HG03280 (cell line): ENCODE measurements at regions not wholly inside any gene's neighbourhood (a gene's known extent, or its start where the extent isn't known, plus 50 kb on each side); places are given as distances from the start of the nearest gene placed in this dataset.
"Not testable (repeated sequence)": the region's sequence is repeated elsewhere in the genome, so short reads cannot be mapped to it uniquely, and the experiment has no call there.

Source experiments
- ATAC-seq: cut with Tn5 transposase; IDR thresholded peaks from one replicate; pipeline ENCODE4 v1.9.1; 2021; ENCODE audit warnings: mild to moderate bottlenecking, moderate library complexity; ENCODE audit not compliant: unreplicated experiment

DNA sequence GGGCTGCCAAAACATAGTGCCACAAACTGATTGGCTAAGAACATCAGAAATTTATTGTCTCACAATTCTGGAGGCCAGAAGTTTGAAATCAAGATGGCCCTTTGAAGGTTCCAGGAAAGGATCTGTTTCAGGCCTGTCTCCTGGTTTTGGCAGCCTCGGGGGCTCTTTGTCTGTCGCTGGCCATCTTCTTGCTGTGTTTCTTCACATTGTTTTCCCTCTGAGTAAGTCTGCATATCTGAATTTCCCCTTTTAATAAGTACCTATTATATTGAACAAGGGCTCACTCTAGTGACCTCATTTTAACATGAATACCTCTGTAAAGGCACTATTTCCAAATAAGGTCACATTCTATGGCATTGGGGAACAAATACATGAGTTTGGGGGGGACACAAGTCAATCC lies 467.1 kb upstream of the MGAT4C start:
- no peak for ATAC-seq

- no peak for ATAC-seq
Measured at GRCh38 chr12:86721713-86722397, 465.7 kb upstream of the MGAT4C start.

DNA sequence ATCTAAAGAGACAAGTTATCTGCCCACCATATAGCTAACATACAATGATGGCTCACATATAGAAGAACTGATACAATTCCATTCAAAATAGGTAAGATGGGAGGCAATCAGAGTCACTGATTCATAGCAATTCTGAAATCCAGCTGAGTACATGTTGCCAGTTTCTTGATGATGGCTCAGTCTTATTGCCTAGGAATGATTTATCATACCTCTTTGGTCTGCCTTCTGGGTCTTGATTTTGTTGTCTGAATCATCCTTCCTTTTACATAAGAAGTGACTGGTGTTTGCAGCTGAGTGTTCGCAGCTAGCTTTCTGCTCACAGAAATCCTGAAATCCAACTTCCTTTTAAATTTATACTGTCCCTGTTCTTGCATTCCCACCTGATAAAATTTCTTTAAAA lies 463.2 kb upstream of the MGAT4C start:
- ATAC-seq, result no peak

GRCh38 chr12:86713121-86713520 lies 456.9 kb upstream of the MGAT4C start:
- no peak for ATAC-seq

DNA sequence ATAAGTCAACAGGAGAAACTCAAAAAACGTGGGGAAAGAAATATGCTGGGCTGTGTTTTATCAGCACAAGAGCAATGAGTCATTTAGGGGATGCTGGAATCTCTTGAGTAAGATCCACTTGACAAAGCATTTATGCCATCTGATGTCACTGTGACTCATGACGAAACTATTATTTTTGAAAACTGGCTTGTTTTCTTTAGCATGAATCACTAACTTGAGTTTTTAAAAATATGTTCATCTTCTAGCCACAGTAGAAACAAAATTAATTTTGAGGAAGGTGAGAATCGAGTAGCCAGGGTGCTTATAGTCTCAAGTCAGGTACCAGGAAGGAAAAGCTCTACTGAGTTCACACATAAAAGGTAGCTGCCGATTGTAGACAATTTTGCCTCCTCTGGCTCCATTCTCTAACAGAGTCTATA lies 456.2 kb upstream of the MGAT4C start:
- ATAC-seq, result no peak

DNA sequence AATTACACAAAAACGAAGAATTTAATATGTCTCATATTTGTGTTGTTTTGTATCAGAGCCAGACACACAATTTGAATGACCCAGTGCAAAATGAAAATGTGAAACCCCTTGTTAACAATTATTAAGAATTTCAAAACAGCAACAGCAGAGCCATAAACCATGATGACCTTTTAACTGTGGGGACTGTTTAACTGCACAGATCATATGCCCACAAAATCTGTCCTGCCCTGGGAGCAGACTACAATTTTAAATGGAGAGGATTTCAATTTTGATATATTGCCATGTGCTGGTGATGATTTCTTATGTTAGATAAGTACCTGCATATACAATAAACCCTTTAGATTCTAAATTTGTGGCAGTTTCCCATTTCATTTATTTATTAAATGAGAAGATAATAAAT lies 455.5 kb upstream of the MGAT4C start:
- ATAC-seq, result no peak

- ATAC-seq, result no peak
Measured at GRCh38 chr12:86710109-86710508, 453.9 kb upstream of the MGAT4C start.

GRCh38 chr12:86709017-86709416 lies 452.8 kb upstream of the MGAT4C start:
- not testable (repeated sequence) for ATAC-seq

GRCh38 chr12:86698641-86698980 lies 442.4 kb upstream of the MGAT4C start:
- ATAC-seq, result no peak

DNA sequence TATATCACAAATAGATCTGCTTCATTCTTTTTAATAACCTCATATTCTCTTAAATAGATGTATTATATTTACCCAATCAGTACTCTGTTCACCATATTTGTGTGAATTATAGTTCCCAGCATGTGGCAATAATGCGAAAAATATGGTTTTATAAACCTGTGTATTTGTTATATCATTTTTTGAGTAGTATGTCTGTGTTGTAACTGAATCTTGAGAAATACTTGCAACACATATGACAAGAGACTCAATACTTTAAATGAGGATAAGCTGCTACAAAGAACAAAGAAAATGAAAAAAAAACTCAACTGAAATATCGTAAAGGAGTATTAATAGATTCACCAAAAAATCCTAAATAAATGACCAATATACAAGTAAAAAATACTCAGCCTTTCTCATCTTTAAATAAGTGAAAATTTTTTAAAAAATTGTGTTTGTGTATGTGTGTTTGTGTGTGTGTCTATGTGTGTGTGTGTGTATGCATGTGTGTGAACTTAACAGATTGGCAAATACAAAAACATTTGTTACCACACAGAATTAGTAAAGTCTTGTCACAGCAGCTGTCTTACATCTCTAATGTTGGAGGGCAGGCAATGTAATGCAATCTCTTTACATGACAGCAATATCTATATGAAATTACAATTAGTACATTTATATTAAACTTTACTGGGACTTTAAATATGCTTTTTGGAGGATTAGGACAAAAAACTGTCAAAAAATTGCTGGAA lies 441.9 kb upstream of the MGAT4C start:
- ATAC-seq, result no peak

DNA sequence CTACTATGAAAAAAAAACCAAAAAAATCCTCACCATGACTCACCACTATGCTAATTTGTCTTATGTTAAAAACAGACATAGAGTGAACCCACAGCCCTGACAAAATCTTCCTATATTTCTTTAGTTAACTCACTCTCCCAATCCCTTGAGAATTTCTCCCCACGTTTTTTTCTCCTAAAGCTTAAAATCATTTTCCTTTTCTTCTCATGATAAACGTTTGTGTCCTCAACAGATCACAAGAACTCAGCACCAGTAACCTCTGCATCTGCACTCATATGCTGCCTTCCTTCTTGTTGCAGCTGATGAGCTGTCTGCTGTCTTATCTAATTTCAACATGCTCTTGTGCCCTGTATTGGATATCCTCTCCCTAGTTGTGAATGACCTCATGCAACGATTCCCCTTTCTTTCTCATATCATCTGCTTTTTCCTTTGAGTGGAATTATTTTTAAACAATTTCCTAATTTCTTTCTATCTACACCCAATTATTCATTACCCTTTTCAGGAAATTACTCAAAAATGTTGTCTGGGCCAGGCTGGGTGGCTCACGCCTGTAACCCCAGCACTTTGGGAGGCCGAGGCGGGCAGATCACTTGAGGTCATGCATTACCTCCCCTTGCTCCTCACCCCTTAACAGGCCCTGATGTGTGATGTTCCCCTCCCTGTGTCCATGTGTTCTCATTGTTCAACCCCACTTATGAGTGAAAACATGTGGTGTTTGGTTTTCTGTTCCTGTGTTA lies 427.5 kb upstream of the MGAT4C start:
- ATAC-seq, result no peak

GRCh38 chr12:86681060-86681459 lies 424.9 kb upstream of the MGAT4C start:
- ATAC-seq, result no peak

GRCh38 chr12:86675197-86675596 lies 419.0 kb upstream of the MGAT4C start:
- no peak for ATAC-seq

DNA sequence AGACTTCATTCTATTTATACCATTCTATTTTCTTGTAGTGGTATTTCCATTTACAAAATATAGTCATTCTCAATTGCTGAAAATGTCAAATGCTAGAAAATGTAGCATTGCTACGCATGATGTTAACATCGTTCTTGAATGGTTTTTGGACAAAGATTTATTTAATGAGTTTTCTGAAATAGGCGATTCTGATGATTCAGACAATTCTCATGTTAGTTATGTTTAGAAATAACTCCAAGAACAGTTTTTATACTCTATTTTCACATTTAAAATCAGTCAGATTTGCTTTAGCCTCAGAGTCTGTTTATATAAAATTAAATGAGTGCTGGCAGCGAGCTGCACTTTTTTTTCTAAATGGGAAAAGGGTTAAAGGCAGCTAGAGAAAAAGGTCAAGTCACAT lies 414.8 kb upstream of the MGAT4C start:
- ATAC-seq, result no peak

DNA sequence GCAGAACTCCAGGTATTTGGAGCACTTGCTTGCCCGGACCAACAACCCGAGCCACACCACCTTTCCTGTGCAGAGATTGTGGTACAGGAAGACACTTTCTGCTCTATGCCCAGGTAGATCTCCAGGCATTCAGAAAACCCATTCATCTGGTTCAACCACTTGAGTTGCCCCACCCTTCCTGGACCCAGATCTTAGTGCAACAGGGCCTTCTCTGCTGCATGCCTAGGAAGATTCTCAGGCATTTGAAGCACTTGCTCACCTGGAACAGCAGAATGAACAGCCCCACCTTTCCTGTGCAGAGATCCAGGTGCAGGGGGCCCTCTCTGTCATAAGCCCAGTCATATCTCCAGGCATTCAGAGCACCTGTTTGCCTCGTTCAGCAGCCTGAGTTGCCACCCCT lies 412.8 kb upstream of the MGAT4C start:
- ATAC-seq, result no peak

DNA sequence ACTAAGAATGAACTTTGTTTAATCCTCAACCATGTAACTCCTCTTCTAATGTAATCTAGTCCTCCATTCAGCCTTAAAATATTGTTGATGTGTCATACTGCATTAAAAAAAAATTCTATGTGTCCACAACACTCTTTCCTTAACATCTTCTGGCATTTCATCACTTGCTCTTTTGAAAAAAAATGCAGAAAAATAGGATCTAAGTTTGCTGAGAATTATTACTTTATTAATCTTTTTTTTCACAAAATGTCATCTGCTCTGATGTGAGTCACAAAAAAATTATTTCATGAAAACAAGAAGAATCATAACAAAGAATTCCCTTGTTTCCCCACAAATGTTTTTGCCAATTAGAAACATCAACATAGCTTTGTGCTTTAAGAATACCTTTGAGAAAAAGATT lies 410.1 kb upstream of the MGAT4C start:
- no peak for ATAC-seq

DNA sequence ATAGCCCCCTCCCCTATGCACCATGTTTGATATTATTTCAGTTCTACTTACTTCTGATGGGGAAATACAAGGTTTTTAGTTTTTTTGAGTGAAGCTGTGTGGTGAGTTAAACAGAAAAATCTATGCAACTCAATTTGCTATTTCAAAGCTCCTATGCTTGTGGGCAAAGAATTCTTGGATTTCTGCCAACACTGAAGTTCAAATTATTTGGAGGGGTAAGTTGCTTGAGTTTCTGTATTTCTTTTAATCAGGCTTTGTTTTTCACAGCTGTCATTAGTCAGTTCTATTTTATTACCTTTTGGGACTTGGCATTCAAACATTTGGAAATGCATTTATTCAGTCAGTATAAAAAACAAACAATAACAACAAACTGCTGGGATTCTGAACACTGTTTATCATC lies 407.5 kb upstream of the MGAT4C start:
- ATAC-seq, result no peak

DNA sequence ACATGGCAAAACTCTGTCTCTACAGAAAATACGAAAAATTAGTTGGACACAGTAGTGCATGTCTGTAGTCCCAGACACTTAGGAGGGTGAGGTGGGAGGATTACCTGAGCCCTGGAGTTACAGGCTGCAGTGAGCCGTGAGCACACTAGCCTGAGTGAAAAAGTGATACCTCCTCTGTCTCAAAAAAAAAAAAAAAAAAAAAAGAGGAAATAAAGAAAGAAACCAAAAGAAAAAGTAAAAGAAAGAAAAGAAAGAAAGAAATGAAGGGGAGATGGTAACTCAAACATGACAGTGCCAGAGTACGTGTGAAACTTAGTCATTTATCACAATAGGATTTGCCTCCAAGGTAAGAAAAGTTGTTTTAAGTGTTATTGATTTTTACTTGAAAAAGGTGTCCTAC lies 407.0 kb upstream of the MGAT4C start:
- ATAC-seq, result no peak

- ATAC-seq, result no peak
Measured at GRCh38 chr12:86662464-86662863, 406.3 kb upstream of the MGAT4C start.

DNA sequence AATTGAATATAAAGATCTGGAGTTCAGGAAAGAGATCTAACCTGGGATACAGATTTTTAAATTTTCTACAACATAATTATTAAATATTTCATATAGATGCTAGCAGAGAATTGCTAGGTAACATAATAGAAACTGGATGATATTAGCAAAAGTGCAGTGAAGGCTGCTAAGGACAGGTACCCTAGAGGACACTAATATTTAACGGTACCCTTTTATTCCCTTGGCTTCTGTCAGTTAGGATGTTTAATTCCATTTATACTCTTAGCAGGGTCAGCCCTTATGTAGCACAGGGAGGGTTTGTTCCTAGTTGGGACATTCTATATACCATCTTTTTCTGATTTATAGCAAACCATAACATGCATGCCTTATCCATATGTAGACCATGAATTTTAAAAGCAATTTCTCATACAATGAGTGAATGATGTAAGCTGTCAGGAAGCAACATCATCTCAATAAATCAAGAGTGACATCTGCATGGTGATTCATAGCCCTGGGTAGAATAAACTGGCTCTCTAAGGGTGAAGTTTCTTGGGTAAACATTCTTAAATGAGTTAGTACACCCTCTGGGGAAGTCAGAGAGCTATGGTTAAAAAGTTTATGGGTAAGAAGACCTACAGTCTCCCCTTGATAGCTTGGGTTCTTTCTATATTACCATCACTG lies 404.4 kb upstream of the MGAT4C start:
- no peak for ATAC-seq

GRCh38 chr12:86659985-86660384 lies 403.8 kb upstream of the MGAT4C start:
- ATAC-seq, result no peak

- no peak for ATAC-seq
Measured at GRCh38 chr12:86658303-86658702, 402.1 kb upstream of the MGAT4C start.
